Cardiac muscle cell (in vitro differentiated cells and primary cell): ENCODE measurements at regions not wholly inside any gene's neighbourhood (a gene's known extent, or its start where the extent isn't known, plus 50 kb on each side); places are given as distances from the start of the nearest gene placed in this dataset.

Experiments
- DNase-seq, 2 donors: peaks; one replicate each; pipeline versions ENCODE4 v3.0.0 to v3.0.0-alpha.2; 2010 to 2017; ENCODE audit warnings: low read depth in 1 of 2, low spot score in 1 of 2
- H3K27ac ChIP-seq: fragments of 200-600 bp; sonication (generic); 2 replicates; pipeline ENCODE4 v1.5.1; 2016
- H3K27me3 ChIP-seq: fragments of 200-600 bp; sonication (generic); 2 replicates; pipeline ENCODE4 v1.6.0; 2016; ENCODE audit warnings: control low read depth
- H3K36me3 ChIP-seq: fragments of 200-600 bp; sonication (generic); 2 replicates; pipeline ENCODE4 v1.5.1; 2016; ENCODE audit warnings: control low read depth
- H3K4me1 ChIP-seq: fragments of 200-600 bp; sonication (generic); 2 replicates; pipeline ENCODE4 v1.8.1; 2017; ENCODE audit warnings: low read depth, mild to moderate bottlenecking, mixed run types
- H3K4me3 ChIP-seq: fragments of 200-600 bp; sonication (generic); 2 replicates; pipeline ENCODE4 v1.5.1; 2016; ENCODE audit warnings: mild to moderate bottlenecking
- H3K9me3 ChIP-seq: fragments of 200-600 bp; sonication (generic); 2 replicates; pipeline ENCODE4 v1.5.1; 2017; ENCODE audit warnings: low read depth, mild to moderate bottlenecking, control low read depth
- CTCF ChIP-seq: IDR thresholded peaks from 2 replicates; pipeline ENCODE4 v1.5.1; 2012; ENCODE audit warnings: low read depth, mild to moderate bottlenecking, low read length

GRCh38 chr18:64245126-64245861 is 96.4 kb upstream of the LINC00305 start:
- H3K4me3 ChIP-seq = no peak overlapping the region
- no peak for TF ChIP-seq CTCF
- H3K27ac ChIP-seq = no peak overlapping the region
- DNase-seq = peak in 1 of 2 donors; percentile 13
- no peaks in the 10 kb centered on the region for H3K27me3 ChIP-seq
- peaks cover 19% of the 10 kb centered on the region for H3K4me1 ChIP-seq
- H3K9me3 ChIP-seq = no peaks in the 10 kb centered on the region
- H3K36me3 ChIP-seq = no peaks in the 10 kb centered on the region

- TF ChIP-seq CTCF = no peak
- H3K4me1 ChIP-seq = peaks cover 26% of the 10 kb centered on the region
- H3K9me3 ChIP-seq = no peaks in the 10 kb centered on the region
- H3K36me3 ChIP-seq = no peaks in the 10 kb centered on the region
- H3K27ac ChIP-seq = no peak overlapping the region
- no peaks in the 10 kb centered on the region for H3K27me3 ChIP-seq
- no peak overlapping the region for H3K4me3 ChIP-seq
- no peak for DNase-seq
Measured at GRCh38 chr18:64244571-64244970, 95.7 kb upstream of the LINC00305 start.

GRCh38 chr18:64240316-64240715 is 91.4 kb upstream of the LINC00305 start:
- Histone ChIP-seq H3K36me3 (no peaks in the 10 kb centered on the region), H3K27ac (peak overlapping the region; percentile 80)
- peak in 1 of 2 donors; percentile 60 for DNase-seq

GRCh38 chr18:64238076-64238475 is 89.2 kb upstream of the LINC00305 start:
- H3K27ac ChIP-seq = no peak overlapping the region
- H3K4me1 ChIP-seq = peaks cover 35% of the 10 kb centered on the region
- no peak for TF ChIP-seq CTCF
- H3K4me3 ChIP-seq = no peak overlapping the region
- H3K27me3 ChIP-seq = no peaks in the 10 kb centered on the region
- no peaks in the 10 kb centered on the region for H3K36me3 ChIP-seq
- DNase-seq = no peak
- H3K9me3 ChIP-seq = no peaks in the 10 kb centered on the region

More at GRCh38 chr18:64240316-64240715, 91.4 kb upstream of the LINC00305 start:
- TF ChIP-seq CTCF = no peak
- Histone ChIP-seq H3K27me3 (no peaks in the 10 kb centered on the region), H3K4me3 (no peak overlapping the region), H3K4me1 (peaks cover 29% of the 10 kb centered on the region), H3K9me3 (no peaks in the 10 kb centered on the region)

GRCh38 chr18:64234321-64234720 is 85.4 kb upstream of the LINC00305 start:
- H3K27me3 ChIP-seq = no peaks in the 10 kb centered on the region
- H3K4me3 ChIP-seq = no peak overlapping the region
- DNase-seq = no peak
- TF ChIP-seq CTCF = no peak
- H3K4me1 ChIP-seq = peaks cover 7% of the 10 kb centered on the region
- H3K27ac ChIP-seq = no peak overlapping the region
- no peaks in the 10 kb centered on the region for H3K9me3 ChIP-seq
- H3K36me3 ChIP-seq = no peaks in the 10 kb centered on the region

- peaks cover 6% of the 10 kb centered on the region for H3K4me1 ChIP-seq
- H3K9me3 ChIP-seq = no peaks in the 10 kb centered on the region
- H3K27ac ChIP-seq = no peak overlapping the region
- TF ChIP-seq CTCF = no peak
- H3K27me3 ChIP-seq = no peaks in the 10 kb centered on the region
- H3K36me3 ChIP-seq = no peaks in the 10 kb centered on the region
- no peak for DNase-seq
- no peak overlapping the region for H3K4me3 ChIP-seq
Measured at GRCh38 chr18:64233851-64234250, 85.0 kb upstream of the LINC00305 start.
